ENCODE measurements at regions not wholly inside any gene's neighbourhood (a gene's known extent, or its start where the extent isn't known, plus 50 kb on each side); places are given as distances from the start of the nearest gene placed in this dataset.
"Not testable (repeated sequence)": the region's sequence is repeated elsewhere in the genome, so short reads cannot be mapped to it uniquely, and the experiment has no call there.

GRCh38 chr3:10628891-10629670, 123.7 kb upstream of the ATP2B2 start:
- DNase-seq, result no peak

- DNase-seq, result no peak
Measured at GRCh38 chr3:10629671-10630040, 124.3 kb upstream of the ATP2B2 start.

- DNase-seq, result no peak
Measured at GRCh38 chr3:10631224-10631623, 125.8 kb upstream of the ATP2B2 start.

GRCh38 chr3:10632125-10632524, 126.7 kb upstream of the ATP2B2 start:
- DNase-seq, result no peak

GRCh38 chr3:10632741-10633140, 127.4 kb upstream of the ATP2B2 start:
- DNase-seq, result no peak

- no peak for DNase-seq
Measured at GRCh38 chr3:10635446-10636076, 130.2 kb upstream of the ATP2B2 start.

GRCh38 chr3:10637342-10637741, 132.0 kb upstream of the ATP2B2 start:
- DNase-seq, result no peak

- no peak for DNase-seq
Measured at GRCh38 chr3:10638466-10638865, 133.1 kb upstream of the ATP2B2 start.

GRCh38 chr3:10641760-10642159, 136.4 kb upstream of the ATP2B2 start:
- no peak for DNase-seq

- no peak for DNase-seq
Measured at GRCh38 chr3:10644189-10644588, 138.8 kb upstream of the ATP2B2 start.

- no peak for DNase-seq
Measured at GRCh38 chr3:10645800-10646199, 140.4 kb upstream of the ATP2B2 start.

- no peak for DNase-seq
Measured at GRCh38 chr3:10646531-10647335, 141.3 kb upstream of the ATP2B2 start.

- DNase-seq, result no peak
Measured at GRCh38 chr3:10647376-10647775, 142.0 kb upstream of the ATP2B2 start.

GRCh38 chr3:10648181-10648580, 142.8 kb upstream of the ATP2B2 start:
- no peak for DNase-seq

- not testable (repeated sequence) for DNase-seq
Measured at GRCh38 chr3:10649463-10649862, 144.1 kb upstream of the ATP2B2 start.

- no peak for DNase-seq
Measured at GRCh38 chr3:10651506-10651905, 146.1 kb upstream of the ATP2B2 start.

GRCh38 chr3:10653241-10653640, 147.9 kb upstream of the ATP2B2 start:
- no peak for DNase-seq

GRCh38 chr3:10653866-10654611, 148.7 kb upstream of the ATP2B2 start:
- no peak for DNase-seq

GRCh38 chr3:10655105-10655504, 149.7 kb upstream of the ATP2B2 start:
- DNase-seq, result no peak

- DNase-seq, result not testable (repeated sequence)
Measured at GRCh38 chr3:10657339-10657738, 152.0 kb upstream of the ATP2B2 start.

GRCh38 chr3:10665592-10665991, 150.4 kb upstream of the SLC6A11 start:
- no peak for DNase-seq

- peak; percentile 2 to 47 (median 38) for DNase-seq
Measured at GRCh38 chr3:10666621-10667020, 149.4 kb upstream of the SLC6A11 start.

- no peak for DNase-seq
Measured at GRCh38 chr3:10667269-10667668, 148.8 kb upstream of the SLC6A11 start.

Measured in suppressor macrophage (primary cell).